ENCODE measurements at regions not wholly inside any gene's neighbourhood (a gene's known extent, or its start where the extent isn't known, plus 50 kb on each side); places are given as distances from the start of the nearest gene placed in this dataset.

GRCh38 chr3:190728574-190729246, 133.8 kb downstream of the GMNC start:
- DNase-seq (ENCODE audit: low read depth): peak; percentile 23
- H3K4me3 ChIP-seq (ENCODE audit: low read length): no peak overlapping the region
- no peak for TF ChIP-seq CTCF (conservative IDR thresholded peaks at IDR 0.05; ENCODE audit: low read length)

GRCh38 chr3:190722181-190722905, 140.2 kb downstream of the GMNC start:
- TF ChIP-seq CTCF (conservative IDR thresholded peaks at IDR 0.05; ENCODE audit: low read length): no peak
- H3K4me3 ChIP-seq (ENCODE audit: low read length): no peak overlapping the region
- peak; percentile 19 for DNase-seq (ENCODE audit: low read depth)

- no peak for DNase-seq (ENCODE audit: low read depth)
- no peak overlapping the region for H3K4me3 ChIP-seq (ENCODE audit: low read length)
- TF ChIP-seq CTCF (conservative IDR thresholded peaks at IDR 0.05; ENCODE audit: low read length): no peak
Observed at GRCh38 chr3:190721330-190721729, 141.2 kb downstream of the GMNC start.

- no peak for TF ChIP-seq CTCF (conservative IDR thresholded peaks at IDR 0.05; ENCODE audit: low read length)
- H3K4me3 ChIP-seq (ENCODE audit: low read length): no peak overlapping the region
- DNase-seq (ENCODE audit: low read depth): peak; percentile 80
Observed at GRCh38 chr3:190718671-190719070, 143.8 kb downstream of the GMNC start.

GRCh38 chr3:190718097-190718496, 144.4 kb downstream of the GMNC start:
- DNase-seq (ENCODE audit: low read depth): no peak
- no peak for TF ChIP-seq CTCF (conservative IDR thresholded peaks at IDR 0.05; ENCODE audit: low read length)
- no peak overlapping the region for H3K4me3 ChIP-seq (ENCODE audit: low read length)

GRCh38 chr3:190716961-190717360, 145.5 kb downstream of the GMNC start:
- no peak for DNase-seq (ENCODE audit: low read depth)
- no peak for TF ChIP-seq CTCF (conservative IDR thresholded peaks at IDR 0.05; ENCODE audit: low read length)
- no peak overlapping the region for H3K4me3 ChIP-seq (ENCODE audit: low read length)

- TF ChIP-seq CTCF (conservative IDR thresholded peaks at IDR 0.05; ENCODE audit: low read length): no peak
- no peak for DNase-seq (ENCODE audit: low read depth)
- no peak overlapping the region for H3K4me3 ChIP-seq (ENCODE audit: low read length)
Observed at GRCh38 chr3:190716211-190716610, 146.3 kb downstream of the GMNC start.
